HG03139 (cell line): ENCODE measurements at regions not wholly inside any gene's neighbourhood (a gene's known extent, or its start where the extent isn't known, plus 50 kb on each side); places are given as distances from the start of the nearest gene placed in this dataset.
"Not testable (repeated sequence)": the region's sequence is repeated elsewhere in the genome, so short reads cannot be mapped to it uniquely, and the experiment has no call there.

ENCODE experiments used
- ATAC-seq: cut with Tn5 transposase; IDR thresholded peaks from one replicate; pipeline ENCODE4 v1.9.1; 2021; ENCODE audit not compliant: unreplicated experiment

- no peak for ATAC-seq
These were observed 80.7 kb upstream of the CCDC167 start for GRCh38 chr6:37580176-37580955.

DNA sequence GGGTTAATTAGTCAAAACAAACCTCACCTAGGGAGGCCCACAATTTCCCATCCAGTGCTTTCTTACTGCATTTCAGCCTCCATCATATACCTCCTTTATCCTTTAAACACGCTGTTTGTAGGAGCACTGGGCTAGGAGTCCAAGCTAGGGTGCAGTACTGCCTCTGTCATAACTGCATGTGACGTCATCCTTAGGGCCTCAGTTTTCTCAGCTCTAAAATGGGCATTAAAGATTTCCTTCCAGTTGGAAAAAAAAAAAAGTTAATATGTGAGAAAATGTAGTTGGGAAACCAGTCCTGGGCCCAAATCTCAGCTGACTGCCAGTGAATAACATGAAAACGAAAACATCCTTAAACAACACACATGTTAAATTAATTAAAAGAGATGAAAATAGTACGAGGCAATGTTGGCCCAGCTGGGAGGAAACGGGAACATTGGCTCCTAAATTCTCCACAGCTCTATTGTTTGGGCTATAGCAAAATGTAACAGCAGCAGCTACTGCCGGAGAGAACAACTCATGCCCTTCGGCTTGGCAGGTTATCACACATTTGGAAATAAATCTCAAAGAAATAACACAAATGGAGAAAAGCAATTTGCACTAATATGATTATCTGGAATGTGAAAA, 79.9 kb upstream of the CCDC167 start:
- no peak for ATAC-seq

- no peak for ATAC-seq
These were observed 78.4 kb upstream of the CCDC167 start for GRCh38 chr6:37578104-37578503.

GRCh38 chr6:37576336-37576737, 76.6 kb upstream of the CCDC167 start:
- no peak for ATAC-seq

GRCh38 chr6:37575221-37575620, 75.5 kb upstream of the CCDC167 start:
- ATAC-seq, result no peak

GRCh38 chr6:37572334-37572733, 72.6 kb upstream of the CCDC167 start:
- ATAC-seq, result no peak

DNA sequence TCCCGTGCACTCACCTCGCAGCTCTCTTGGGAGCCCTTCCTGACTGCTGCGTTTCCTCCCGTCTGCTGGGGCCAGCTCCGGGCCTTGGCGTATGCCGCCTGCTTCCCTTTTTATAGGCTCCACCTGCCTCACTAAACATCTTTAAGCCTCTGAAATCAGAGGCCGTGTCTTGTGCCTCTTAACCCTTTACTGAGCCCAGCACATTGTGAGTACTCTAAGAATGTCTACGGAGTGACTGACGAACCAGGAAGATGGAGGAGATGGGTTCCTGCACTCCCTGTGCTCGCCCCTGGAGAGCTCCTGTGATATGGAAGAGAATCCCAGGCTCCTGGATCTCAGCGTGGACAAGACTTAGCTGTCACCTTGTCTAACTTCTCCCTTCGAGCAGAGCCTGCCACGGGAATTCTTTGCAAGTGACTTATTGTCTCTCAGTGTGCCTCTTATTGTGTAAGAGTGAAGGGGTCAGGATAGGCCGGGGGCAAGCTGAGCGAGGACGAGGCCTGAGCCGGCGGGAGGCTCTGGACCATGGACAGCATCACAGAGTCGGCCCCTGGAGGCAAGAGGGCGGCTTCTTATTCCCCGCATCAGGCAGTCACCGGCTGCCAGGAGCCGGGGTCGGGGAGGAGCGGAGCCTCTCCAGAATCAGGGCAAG, 70.9 kb upstream of the CCDC167 start:
- no peak for ATAC-seq

- no peak for ATAC-seq
These were observed 70.2 kb upstream of the CCDC167 start for GRCh38 chr6:37569743-37570481.

DNA sequence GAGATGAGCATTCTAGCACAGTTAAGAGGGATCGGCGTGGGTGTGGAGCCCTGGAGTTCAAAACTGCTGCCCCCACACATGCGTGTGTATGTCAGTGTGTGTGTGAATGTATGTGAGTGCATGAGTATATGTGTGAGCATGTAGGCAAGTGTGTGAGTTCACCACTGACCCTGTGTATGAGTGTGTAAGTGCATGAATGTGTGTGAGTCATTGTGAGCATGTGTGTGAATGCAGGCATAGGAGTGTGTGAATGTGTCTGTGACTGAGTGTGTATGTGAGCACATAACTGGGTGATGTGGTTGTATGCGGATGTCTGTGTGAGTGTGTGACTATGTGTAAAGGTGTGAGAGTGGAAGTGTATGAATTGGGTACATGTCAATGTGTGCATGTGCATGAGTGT, 69.6 kb upstream of the CCDC167 start:
- ATAC-seq, result no peak

DNA sequence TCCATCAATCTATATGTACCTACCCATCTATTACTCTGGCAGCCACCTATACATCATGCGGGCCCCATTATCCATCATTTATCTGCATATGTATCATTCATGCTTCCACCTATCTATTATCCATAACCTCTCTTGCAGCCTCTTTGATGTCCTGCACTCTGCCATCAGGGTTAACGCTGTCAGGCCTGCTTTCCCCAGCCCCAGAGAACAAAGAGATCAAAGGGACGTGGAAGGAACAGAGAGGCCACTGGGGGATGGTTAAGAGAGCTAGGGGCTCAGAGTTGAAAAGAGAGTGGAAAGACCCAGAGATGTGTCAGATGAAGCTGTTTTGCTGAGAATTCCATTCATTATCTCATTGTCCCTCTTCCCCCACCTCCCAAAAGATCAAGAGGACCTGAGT, 67.3 kb upstream of the CCDC167 start:
- no peak for ATAC-seq

DNA sequence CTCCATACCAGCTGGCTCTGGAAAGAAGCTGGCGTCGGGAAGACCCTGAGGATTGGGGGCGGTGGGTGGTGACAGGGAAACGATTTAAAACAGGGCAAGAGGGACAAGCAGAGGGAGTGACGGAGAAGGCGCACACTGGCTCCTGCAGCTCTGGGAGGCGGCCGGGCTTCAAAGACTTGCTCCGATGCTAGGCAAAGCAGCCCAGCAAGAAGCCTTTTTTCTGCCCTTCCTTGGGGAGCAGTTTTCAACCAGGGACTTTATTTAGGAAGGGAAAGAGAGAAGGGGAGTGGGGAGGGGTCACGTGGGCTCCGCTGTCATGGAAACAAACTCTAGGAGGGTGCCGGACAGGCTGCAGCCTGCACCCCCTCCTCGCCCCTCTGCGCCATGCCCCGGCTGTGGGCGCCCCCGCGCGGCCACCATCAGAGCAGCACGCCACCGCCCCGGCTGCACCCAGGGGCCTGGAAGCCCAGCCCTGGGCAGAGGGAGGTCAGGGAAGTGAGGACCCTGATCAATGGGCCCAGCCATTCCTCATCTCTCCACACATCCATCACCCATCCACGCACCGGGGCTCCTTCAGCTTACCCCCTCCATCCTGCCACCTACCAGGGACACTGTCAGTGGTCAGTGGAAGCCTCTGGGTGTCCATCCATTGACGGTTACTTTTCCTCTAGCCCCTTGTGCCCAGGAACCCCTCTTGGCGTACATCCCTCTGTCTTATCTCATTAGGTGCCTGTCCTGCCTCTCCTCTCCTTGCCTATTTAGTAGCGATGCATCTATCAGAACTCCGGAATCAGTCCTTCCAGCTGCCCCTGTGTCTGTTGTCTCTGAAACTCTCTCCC, 66.6 kb upstream of the CCDC167 start:
- ATAC-seq, result peak; percentile 44

DNA sequence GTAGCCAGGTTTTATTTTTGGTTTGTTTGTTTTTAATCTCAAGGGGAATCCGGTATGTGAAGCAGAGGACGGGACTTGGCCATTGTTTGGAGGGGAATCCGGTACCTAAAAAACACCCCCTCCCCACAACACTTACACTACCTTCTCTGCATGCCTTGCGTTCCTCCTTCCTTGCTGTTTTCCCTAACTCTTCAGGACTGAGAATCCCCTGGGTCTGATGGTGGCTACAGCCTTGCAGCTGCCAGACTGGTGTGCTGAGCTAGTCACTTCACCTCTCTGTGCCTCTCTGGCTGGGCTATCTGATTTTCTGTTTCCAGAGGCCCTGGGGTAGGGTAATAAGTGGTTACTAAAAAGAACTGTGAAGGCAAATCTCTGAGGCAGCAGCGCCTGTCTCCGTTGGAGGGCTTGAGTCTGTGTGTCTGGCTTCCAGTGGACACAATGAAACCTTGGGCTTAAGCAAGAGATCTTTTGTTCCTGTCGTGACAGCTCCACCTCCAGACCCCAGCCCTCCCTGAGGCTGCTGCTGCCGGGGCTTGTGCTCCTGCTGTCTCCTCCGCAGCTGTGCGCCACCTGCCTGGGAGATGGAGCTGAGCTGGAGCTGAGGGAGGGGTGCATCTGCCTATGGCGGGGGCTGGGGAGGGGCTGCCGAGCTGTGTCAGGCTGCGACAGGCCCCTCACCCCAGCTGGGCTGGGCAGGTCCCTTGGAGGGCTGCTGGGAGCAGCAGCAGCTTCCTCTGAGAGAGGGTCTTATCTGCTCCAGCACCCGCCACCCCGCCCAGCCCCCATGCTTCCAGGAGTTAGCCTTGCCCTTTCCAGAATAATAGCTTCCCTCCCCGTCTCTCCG, 65.8 kb upstream of the CCDC167 start:
- ATAC-seq, result no peak

GRCh38 chr6:37562926-37563288, 63.2 kb upstream of the CCDC167 start:
- ATAC-seq, result not testable (repeated sequence)

- no peak for ATAC-seq
These were observed 61.7 kb upstream of the CCDC167 start for GRCh38 chr6:37561361-37561760.

GRCh38 chr6:37560737-37561103, 61.0 kb upstream of the CCDC167 start:
- no peak for ATAC-seq

DNA sequence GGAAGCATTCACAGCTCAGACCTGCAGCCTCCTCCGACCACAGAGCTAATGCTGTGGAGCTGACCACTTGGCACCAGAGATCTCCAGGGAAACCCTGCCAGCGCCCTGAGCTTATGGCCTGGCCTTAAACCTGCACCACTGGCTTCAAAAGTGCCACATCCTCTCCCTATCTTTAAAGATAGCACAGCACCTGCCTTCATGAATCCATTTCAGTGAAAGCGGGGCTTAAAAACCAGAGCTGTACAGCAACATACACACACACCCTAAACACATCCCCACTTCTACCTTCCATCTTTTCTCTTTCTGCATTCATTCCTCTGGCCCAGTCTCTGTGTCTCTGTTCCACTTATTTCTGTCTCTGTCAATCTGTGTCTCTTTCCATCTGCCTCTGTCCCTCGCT, 59.8 kb upstream of the CCDC167 start:
- no peak for ATAC-seq

- ATAC-seq, result no peak
These were observed 59.4 kb upstream of the CCDC167 start for GRCh38 chr6:37559050-37559449.

DNA sequence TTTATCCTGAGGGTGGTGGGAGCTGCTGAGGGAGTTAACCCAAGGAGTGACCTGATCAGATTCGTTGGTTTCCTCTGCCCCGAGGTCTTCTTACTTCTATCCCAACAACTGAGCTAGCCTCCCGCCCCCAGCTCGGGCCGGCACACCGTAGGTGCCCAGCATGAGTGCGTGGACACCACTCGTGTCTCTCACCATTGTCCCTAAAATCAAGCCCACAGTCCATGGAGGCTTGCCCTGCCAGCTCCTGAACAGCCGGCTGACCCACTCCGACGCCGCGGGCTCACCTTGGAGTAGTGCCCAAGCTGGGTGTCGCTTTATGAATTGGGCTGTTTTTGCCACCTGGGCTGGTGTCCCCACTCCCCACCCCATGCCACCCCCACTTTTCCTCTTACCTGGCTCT, 59.0 kb upstream of the CCDC167 start:
- no peak for ATAC-seq

DNA sequence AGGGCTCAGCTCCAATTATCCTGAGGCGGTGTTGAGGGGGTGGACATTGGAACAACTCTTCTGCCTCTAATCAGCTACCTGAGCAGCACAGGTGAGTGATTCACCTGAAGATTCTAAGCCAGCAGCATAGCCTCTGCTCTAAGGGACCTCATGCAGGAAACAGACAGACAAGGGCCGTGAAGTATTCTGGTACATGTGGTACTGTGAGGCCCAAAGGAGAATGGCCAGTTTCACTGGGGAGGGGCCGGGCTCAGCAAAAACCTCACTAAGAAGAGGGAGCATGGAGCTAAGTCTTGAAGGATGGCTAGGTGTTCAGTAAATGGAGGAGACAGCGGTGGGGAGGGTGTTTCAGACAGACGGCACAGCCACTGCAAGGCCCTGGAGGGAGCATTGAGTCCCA, 58.5 kb upstream of the CCDC167 start:
- ATAC-seq, result no peak

- no peak for ATAC-seq
These were observed 58.0 kb upstream of the CCDC167 start for GRCh38 chr6:37557645-37558114.
